CD1c-positive myeloid dendritic cell (primary cell): ENCODE measurements at regions not wholly inside any gene's neighbourhood (a gene's known extent, or its start where the extent isn't known, plus 50 kb on each side); places are given as distances from the start of the nearest gene placed in this dataset.
A peak's percentile ranks its signal among the peaks of the same experiment; 100 is the strongest.

Source experiments
- DNase-seq: peaks from one replicate; pipeline ENCODE4 v3.0.0-alpha.2; 2016; ENCODE audit errors: extremely low spot score

DNA sequence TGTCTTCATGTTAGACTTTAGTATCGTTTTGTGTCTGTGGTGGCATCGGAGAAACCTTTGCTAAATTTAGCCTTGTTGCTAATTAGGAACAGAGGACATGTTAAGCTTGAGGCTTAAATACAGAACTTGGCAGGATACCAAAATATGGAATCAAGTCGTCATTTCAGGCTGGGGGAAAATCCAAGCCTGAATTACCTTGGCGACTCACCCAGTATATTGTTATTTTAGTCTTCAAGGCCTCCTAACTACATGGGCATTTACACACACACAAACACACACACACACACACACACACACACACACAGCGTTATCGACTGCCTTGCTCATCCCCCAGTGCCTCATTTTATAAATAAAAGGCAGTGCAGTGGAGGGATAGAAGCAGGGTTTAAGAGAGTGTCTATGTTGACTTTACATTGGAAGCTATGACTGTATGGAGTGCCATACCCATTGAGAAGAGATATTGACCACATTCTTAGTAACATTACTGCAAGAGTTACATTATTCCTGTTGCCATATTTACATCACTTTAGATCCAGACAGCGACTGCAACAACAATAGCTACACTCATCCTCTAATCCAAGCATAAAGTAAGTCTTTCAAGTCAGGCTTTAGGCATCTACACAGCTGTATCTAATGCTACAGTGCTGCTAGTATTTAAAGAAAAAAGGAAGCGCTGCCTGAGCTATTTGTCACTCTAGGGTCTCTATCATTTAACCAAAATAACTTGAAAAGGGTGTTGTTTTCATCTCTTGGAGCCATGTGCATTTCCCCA, 210.8 kb upstream of the SEMA6D start:
- DNase-seq = no peak

DNA sequence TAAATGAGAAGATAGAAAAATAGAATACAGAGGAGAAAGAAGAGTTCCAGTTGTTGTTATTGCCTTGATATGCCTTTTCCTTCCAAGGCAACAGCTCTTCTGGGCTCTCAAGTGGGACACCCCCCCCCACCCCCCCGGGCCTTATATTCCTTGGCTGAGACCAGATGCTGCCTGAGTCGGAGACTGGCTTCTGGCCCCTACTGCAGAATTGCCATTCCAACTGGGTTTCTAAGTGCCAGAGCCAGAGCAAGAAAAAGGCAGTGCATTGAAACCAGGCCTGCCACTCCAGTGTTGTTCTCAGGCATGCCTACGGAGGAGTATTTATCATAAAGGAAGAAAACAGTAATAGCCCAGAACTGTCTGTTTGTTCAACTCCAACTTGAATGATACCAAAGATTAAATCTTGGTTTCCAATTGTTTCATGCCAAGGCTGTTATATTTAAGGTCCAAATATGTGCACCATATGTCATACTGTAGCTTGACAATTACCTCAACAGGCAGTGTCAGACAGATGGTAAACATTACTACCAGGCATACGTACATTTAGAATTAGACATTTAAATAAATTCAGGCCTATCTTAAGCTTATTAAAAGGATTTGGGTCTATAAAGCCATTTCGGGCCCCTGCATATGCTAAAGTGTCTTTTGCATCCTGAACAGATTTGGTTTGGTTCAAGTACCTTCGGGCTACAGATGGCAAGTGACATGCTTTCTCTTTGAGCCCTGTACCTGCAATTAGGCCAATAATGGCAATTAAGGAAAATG, 209.9 kb upstream of the SEMA6D start:
- DNase-seq = no peak

DNA sequence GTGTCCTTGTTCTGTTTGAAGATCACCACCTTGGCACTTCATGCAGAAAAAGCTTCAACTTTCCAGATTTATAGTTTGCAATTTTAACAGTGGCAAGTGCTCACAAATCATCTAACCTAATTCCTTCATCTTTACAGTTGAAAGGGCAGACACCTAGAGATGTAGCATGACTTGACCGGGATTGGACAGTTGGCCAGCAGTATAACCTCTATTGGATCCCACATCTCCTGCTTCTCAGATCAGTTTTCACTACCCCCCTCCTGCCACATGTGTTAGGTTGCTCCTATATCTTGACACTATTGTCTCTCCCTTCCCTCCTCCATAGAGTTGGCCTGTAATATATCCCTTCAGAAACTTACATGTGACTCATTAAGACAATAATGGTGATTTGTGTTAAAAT, 206.0 kb upstream of the SEMA6D start:
- DNase-seq = no peak

DNA sequence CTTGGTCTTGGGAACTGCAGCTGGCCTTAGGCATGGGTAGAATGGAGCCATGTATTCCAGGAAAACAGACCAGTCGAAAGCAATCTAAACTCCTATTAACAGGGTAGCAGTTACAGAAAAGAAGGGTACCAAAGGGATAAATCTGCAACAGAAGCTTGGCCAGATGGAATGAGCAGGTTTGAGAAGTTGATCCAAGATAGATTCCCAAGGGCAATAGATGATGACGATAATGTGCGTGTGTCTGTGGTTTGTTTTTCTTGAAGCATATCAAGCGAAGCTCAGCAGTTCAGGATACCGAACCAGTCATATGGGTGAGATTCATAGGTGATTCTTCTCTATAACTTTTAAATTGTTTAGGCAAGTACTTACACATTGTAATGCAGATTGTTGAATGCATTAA, 203.8 kb upstream of the SEMA6D start:
- DNase-seq = no peak

DNA sequence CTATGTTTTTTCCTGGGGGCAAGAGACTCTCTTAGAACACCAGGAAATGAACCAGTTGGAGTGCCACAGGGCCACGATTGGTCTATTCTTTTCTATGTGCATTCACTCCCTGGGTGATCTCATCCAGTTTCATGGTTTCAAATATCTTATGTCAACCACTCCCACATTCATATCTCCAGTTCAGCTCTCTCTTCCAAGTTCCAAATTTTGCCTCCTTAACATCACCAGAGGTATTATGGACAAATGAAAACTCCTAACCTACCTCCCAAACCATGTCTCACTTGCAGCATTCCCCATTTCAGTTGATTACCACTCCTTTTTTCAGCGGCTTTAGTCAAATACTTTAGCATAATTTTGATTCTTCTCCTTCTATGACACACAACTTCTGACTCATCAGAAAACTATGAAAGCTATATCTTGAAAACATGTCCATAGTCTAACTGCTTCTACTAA, 203.1 kb upstream of the SEMA6D start:
- DNase-seq = no peak

GRCh38 chr15:47516558-47516957, 200.7 kb upstream of the SEMA6D start:
- DNase-seq = no peak

DNA sequence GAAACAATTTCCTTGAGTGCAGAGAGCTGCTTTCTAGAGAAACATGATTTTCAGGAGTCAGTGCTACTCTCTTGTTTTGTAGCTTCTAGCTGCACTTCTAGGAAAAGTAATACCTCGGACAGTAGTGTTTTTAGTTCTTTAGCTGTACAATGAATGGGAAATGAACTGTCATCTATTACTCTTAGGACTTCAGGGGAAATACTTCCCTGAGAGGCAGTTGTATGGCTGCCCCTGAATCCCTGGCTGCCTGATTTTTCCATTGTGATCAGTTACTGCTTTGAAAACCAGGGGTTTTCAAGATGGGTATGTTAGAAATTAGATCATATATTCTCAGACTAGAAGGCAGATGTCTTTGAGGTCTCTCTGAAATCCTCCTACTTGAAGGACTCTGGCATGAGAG, 200.3 kb upstream of the SEMA6D start:
- no peak for DNase-seq

DNA sequence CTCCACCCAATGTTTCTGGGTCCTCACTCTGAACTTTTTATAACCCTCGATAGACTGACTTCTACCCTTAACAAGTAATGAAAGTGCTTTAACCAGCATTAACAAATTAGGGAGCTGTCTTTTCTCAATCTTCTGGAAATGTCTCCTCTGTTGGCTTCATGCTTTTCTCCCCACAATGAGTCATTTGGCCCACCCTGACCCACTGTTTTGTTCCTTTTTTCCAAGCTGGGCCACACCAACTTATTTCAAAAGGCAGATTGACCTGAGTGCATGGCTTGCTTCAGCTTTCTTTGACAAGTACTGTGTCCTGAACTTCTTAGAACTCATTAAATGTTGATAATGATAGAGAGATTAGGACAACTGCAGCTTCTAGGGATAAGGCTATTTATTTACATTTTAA, 199.6 kb upstream of the SEMA6D start:
- peak; percentile 9 for DNase-seq

GRCh38 chr15:47523681-47524475, 193.4 kb upstream of the SEMA6D start:
- peak; percentile 12 for DNase-seq

DNA sequence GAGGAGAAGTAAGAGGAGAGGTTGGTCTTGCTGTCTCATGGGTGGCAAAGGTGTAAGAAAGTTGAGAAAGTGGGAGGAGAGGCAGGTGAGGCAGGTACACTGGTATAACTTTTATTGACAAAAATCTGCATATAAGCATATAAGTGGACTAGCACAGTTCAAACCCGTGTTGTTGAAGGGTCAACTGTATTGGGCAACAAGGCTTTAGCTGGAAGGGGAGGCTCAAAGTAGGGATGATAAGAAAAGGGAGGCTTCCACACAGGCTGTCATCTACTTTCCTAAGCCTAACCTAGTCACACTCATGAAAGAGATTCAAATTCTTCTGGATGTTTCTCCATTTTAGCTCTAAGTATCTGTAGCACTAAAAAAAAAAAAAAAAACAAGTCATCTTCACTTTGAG, 188.1 kb upstream of the SEMA6D start:
- no peak for DNase-seq

- no peak for DNase-seq
Measured at GRCh38 chr15:47534673-47535072, 182.6 kb upstream of the SEMA6D start.

DNA sequence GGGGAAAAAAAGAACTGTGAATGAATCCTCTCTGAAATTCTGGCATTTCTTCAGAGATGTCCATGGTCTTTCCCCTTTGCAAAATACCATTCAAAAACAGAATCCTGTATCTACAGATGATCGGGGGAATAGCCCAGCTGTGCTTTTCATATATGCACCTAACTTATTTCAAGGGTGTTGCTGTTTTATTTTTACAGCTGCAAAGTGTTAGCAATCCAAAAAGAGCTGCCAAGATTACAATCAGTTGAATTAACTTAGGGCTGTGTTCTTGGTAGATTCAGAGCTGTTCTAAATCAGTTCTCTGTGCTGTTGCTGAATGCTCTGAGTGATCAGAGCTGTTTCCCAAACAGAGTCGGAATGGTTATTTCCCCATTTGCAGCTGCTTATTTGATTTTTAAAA, 175.7 kb upstream of the SEMA6D start:
- DNase-seq = no peak

- DNase-seq = no peak
Measured at GRCh38 chr15:47542312-47542989, 174.9 kb upstream of the SEMA6D start.

GRCh38 chr15:47548231-47548630, 169.1 kb upstream of the SEMA6D start:
- no peak for DNase-seq

GRCh38 chr15:47548986-47549385, 168.3 kb upstream of the SEMA6D start:
- no peak for DNase-seq

- DNase-seq = no peak
Measured at GRCh38 chr15:47551079-47551478, 166.2 kb upstream of the SEMA6D start.

DNA sequence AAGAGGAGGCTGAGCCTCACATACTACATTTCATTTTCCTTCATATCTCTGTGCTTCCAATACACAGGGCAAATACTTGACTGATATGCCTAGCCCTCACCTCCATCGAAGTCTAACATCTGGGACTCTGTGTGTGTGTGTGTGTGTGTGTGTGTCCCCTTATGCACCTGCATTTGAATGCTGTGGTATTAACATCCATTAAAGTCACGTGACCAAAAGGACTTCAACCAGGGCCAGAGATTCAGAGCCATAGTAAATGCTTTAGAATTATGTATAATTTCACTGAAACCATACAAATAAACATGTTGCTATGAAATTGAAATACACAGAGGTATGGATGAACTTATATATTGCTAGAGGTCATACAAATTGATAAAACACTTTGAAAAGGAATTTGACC, 165.8 kb upstream of the SEMA6D start:
- DNase-seq = no peak

- no peak for DNase-seq
Measured at GRCh38 chr15:47552978-47553608, 164.2 kb upstream of the SEMA6D start.

DNA sequence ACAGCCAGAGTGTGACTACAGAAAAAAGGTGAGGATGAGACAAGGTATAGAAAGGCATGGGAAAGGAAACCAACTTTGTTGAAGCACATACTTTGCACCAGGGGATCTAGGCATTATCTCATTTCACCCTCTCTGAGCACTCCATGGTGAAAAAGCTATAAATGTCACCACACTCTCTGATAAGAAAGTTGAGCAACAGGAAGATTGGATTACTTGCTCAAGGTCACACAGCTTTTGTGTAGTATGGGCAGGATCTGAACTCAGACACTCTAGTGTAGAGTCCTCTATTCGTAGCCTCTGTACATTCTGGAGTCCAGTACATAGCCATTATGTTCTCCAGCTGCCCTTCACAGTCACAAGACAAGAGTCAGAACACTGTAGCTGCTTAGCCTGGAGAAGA, 163.4 kb upstream of the SEMA6D start:
- no peak for DNase-seq

DNA sequence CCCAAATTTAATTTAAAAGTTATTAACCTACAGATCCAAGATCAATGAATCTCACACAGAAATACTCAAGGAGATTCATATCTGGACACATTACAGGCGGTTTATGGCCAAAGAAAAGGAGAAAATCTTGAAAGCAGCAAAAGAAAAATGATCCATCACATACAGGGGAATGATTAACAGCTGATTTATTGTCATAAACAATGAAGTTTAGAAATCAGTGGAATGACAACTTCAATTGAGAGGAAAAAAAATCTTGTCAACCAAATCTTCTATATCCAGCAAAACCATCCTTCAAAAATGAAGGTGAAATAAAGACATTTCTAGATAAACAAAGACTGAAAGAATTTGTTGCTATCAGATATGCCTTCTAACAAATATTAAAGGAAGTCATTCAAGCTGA, 156.2 kb upstream of the SEMA6D start:
- no peak for DNase-seq

DNA sequence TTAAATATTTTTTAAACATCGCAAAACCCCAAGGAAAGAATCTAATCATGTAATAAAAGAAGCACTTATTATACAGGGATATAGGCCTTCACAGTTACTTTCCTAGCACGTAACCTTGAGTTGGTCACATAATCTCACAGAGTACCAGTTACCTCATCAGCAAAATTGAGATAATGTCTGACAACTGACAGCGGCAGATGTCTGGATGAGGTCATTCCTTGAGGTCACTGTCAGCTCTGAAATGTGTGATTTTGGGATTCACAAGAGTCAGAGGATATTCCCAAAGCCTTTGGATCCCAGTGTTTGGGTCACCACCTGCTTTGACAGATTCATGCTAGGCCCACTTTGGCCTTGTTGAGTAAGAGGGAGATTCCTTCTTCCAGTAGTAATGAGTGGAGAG, 151.4 kb upstream of the SEMA6D start:
- DNase-seq = no peak
